ENCODE measurements at regions not wholly inside any gene's neighbourhood (a gene's known extent, or its start where the extent isn't known, plus 50 kb on each side); places are given as distances from the start of the nearest gene placed in this dataset.

DNA sequence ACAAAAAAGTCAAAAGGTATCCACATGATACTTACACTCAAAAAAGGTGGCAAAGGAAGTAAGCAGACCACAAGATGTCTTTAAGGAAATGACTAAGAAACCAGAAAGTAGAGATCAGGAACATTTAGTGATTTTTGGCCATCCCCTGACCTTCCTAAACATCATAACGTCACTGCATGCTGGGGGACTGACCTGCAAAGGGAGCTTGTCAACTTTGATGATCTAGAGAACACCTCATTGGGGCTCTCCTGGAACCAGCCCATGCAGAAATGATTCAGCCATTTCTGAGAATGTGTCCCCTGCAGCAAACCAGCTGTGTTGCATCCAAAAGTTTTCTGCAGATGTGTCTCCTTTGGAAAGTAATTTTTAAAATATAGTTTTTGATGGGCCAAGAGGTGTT lies 152.2 kb upstream of the RASSF8 start:
- DNase-seq (no peak), ATAC-seq (no peak)
- H3K27me3 ChIP-seq = no peaks in the 10 kb centered on the region
- H3K4me3 ChIP-seq = no peak overlapping the region
- H3K36me3 ChIP-seq = no peaks in the 10 kb centered on the region
- intact Hi-C loops (cut with DNase I) = no loop called here
- no peak overlapping the region for H3K27ac ChIP-seq
- TF ChIP-seq, protein P1, sequence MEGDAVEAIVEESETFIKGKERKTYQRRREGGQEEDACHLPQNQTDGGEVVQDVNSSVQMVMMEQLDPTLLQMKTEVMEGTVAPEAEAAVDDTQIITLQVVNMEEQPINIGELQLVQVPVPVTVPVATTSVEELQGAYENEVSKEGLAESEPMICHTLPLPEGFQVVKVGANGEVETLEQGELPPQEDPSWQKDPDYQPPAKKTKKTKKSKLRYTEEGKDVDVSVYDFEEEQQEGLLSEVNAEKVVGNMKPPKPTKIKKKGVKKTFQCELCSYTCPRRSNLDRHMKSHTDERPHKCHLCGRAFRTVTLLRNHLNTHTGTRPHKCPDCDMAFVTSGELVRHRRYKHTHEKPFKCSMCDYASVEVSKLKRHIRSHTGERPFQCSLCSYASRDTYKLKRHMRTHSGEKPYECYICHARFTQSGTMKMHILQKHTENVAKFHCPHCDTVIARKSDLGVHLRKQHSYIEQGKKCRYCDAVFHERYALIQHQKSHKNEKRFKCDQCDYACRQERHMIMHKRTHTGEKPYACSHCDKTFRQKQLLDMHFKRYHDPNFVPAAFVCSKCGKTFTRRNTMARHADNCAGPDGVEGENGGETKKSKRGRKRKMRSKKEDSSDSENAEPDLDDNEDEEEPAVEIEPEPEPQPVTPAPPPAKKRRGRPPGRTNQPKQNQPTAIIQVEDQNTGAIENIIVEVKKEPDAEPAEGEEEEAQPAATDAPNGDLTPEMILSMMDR (IDR thresholded peaks at IDR 0.05) = no peak
- no peak for TF ChIP-seq POLR2A (IDR thresholded peaks at IDR 0.05)
- 33% methylated on average over 1 of the region's 1 CpG for WGBS (ENCODE audit: insufficient coverage, low coverage, low lambda C conversion rate, missing lambda C conversion rate)
- H3K4me1 ChIP-seq = no peaks in the 10 kb centered on the region
- no peaks in the 10 kb centered on the region for H3K9me3 ChIP-seq

DNA sequence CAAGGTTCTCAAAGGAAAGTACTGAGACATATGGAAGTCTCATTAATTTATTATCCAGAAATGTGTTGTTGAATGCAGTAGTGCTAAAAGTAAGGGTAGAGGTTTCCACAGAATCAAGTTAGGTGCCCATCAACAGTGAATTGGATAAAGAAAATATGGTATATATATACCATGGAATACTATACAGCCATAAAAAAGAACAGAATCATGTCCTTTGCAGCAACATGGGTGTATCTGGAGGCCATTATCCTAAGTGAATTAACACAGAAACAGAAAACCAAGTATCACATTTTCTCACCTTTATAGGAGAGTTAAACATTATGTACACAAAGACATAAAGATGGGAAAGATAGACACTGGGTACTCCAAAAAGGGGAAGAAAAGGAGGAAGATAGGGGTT lies 149.9 kb upstream of the RASSF8 start:
- TF ChIP-seq, protein P1 (IDR thresholded peaks at IDR 0.05) = no peak
- no peak for TF ChIP-seq POLR2A (IDR thresholded peaks at IDR 0.05)
- no peak overlapping the region for H3K27ac ChIP-seq
- H3K4me3 ChIP-seq = no peak overlapping the region
- ATAC-seq (no peak), DNase-seq (no peak)
- no peaks in the 10 kb centered on the region for H3K9me3 ChIP-seq
- no peaks in the 10 kb centered on the region for H3K4me1 ChIP-seq
- no peaks in the 10 kb centered on the region for H3K27me3 ChIP-seq
- H3K36me3 ChIP-seq = no peaks in the 10 kb centered on the region
- intact Hi-C loops (cut with DNase I) = no loop called here

DNA sequence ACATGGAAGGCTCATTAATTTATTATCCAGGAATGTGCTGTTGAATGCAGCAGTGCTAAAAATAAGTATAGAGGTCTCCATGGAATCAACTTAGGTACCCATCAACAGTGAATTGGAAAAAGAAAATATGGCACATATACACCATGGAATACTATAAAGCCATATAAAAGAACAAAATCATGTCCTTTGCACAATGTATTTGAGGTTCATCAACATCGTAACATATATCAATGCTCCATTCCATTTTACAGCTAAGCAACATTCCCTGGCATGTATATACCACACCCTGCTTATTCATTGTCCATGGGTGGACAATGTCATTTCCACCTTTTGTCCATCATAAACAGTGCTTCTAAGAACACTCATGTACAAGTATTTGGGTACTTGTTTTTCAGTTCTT lies 147.8 kb upstream of the RASSF8 start:
- no peaks in the 10 kb centered on the region for H3K9me3 ChIP-seq
- no peak for ATAC-seq
- H3K4me1 ChIP-seq = no peaks in the 10 kb centered on the region
- no peaks in the 10 kb centered on the region for H3K36me3 ChIP-seq
- TF ChIP-seq, protein P1 (IDR thresholded peaks at IDR 0.05) = no peak
- TF ChIP-seq POLR2A (IDR thresholded peaks at IDR 0.05) = no peak
- intact Hi-C loops (cut with DNase I) = no loop called here
- H3K27me3 ChIP-seq = no peaks in the 10 kb centered on the region
- WGBS (ENCODE audit: insufficient coverage, low coverage, low lambda C conversion rate, missing lambda C conversion rate) = 93% methylated on average over 1 of the region's 1 CpG
- no peak for DNase-seq
- H3K27ac ChIP-seq = no peak overlapping the region
- no peak overlapping the region for H3K4me3 ChIP-seq

DNA sequence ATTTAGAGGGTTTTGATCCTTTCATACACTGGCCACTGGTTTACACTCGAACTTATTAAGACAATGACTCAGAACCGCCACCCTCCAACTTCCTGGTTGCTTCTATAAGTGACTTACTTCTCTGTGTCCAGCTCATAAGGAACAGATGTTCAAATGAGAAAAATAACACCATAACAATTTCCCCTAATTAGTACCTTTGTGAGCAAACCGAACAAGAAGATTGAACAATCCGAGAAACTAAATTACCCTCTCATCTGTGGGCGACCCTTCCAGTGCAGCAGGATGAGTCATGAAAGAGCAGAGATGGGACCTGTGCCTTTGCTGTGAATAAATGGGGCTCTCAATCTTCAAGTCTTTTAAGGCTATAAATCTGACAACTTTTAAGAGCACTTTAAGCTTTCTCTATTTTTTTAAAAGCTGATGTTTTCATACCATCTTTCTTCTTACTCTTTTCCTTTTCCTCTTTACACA lies 146.8 kb upstream of the RASSF8 start:
- Histone ChIP-seq H3K4me1 (no peaks in the 10 kb centered on the region), H3K27me3 (no peaks in the 10 kb centered on the region), H3K4me3 (no peak overlapping the region), H3K36me3 (no peaks in the 10 kb centered on the region), H3K9me3 (no peaks in the 10 kb centered on the region), H3K27ac (no peak overlapping the region)
- WGBS (ENCODE audit: insufficient coverage, low coverage, low lambda C conversion rate, missing lambda C conversion rate) = 61% methylated on average over 4 of the region's 5 CpGs
- TF ChIP-seq POLR2A (IDR thresholded peaks at IDR 0.05) = no peak
- TF ChIP-seq, protein P1 (IDR thresholded peaks at IDR 0.05) = no peak
- intact Hi-C loops (cut with DNase I) = no loop called here
- DNase-seq (no peak), ATAC-seq (no peak)

DNA sequence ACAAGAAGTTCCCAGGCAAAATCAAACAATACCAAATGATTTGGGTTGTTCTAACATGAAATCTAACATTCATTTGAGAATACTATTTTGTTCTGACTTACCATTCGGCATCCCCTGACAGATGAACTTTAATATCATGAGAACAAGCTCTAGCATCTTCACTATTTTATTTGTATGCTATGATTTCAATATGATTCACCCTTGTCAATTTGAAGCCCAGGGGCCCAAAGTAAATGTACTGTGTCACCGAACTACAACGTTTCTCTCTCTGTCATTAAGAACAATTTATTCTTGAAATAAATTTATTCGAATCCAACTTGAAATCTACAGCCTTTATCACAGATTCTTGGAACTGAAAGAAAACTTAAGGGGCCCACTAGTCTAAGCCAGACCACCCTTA lies 146.2 kb upstream of the RASSF8 start:
- TF ChIP-seq, protein P1 (IDR thresholded peaks at IDR 0.05) = no peak
- no peak for TF ChIP-seq POLR2A (IDR thresholded peaks at IDR 0.05)
- no peaks in the 10 kb centered on the region for H3K4me1 ChIP-seq
- no peak for ATAC-seq
- H3K27me3 ChIP-seq = no peaks in the 10 kb centered on the region
- no peak overlapping the region for H3K27ac ChIP-seq
- 70% methylated on average over 4 of the region's 4 CpGs for WGBS (ENCODE audit: insufficient coverage, low coverage, low lambda C conversion rate, missing lambda C conversion rate)
- H3K4me3 ChIP-seq = no peak overlapping the region
- intact Hi-C loops (cut with DNase I) = no loop called here
- no peak for DNase-seq
- H3K36me3 ChIP-seq = no peaks in the 10 kb centered on the region
- no peaks in the 10 kb centered on the region for H3K9me3 ChIP-seq
